Gastroesophageal sphincter (tissue), 4 donors: ENCODE measurements at regions not wholly inside any gene's neighbourhood (a gene's known extent, or its start where the extent isn't known, plus 50 kb on each side); places are given as distances from the start of the nearest gene placed in this dataset.

Experiments used
- ATAC-seq: fragments of 150-250 bp; one replicate; pipeline ENCODE4 v1.9.1; 2016; ENCODE audit warnings: mild to moderate bottlenecking, moderate library complexity
- H3K27ac ChIP-seq, 4 donors: fragments of 200-600 bp; sonication (generic) in 3 of 4; 1 replicate in 3 of 4; 2 replicates in 1 of 4; pipeline ENCODE4 v1.5.1; 2016 to 2019
- H3K27me3 ChIP-seq: fragments of 200-600 bp; sonication (generic); one replicate; pipeline ENCODE4 v1.5.1; 2019
- H3K36me3 ChIP-seq, 2 donors: fragments of 200-600 bp; sonication (generic); one replicate each; pipeline ENCODE4 v1.5.1; 2019; ENCODE audit warnings: control low read depth in 1 of 2
- H3K4me1 ChIP-seq, 3 donors: fragments of 200-600 bp; sonication (generic); 1 replicate in 2 of 3; 2 replicates in 1 of 3; pipeline ENCODE4 v1.5.1; 2016 to 2019; ENCODE audit warnings: control low read depth in 2 of 3
- H3K4me3 ChIP-seq, 2 donors: fragments of 200-600 bp; sonication (generic); one replicate each; pipeline ENCODE4 v1.5.1; 2019; ENCODE audit warnings: mild to moderate bottlenecking in 1 of 2, moderate library complexity in 1 of 2
- H3K9me3 ChIP-seq, 3 donors: fragments of 200-600 bp; sonication (generic); one replicate each; pipeline ENCODE4 v1.5.1; 2017 to 2019; ENCODE audit warnings: control low read depth in 2 of 3
- CTCF ChIP-seq, 4 experiments: fragments of 200-600 bp in 2 of 4; fragments of 450-650 bp in 2 of 4; sonication (generic) in 1 of 4; IDR thresholded peaks; one replicate each; pipeline ENCODE4 v1.5.1; 2017 to 2019; ENCODE audit warnings: antibody characterized with exemption in 4 of 4, mild to moderate bottlenecking in 2 of 4, moderate library complexity in 2 of 4
- EP300 ChIP-seq: sonication (generic); formaldehyde crosslinking; IDR thresholded peaks from one replicate; pipeline ENCODE4 v1.6.1; 2017; ENCODE audit warnings: antibody characterized with exemption, mild to moderate bottlenecking
- POLR2A ChIP-seq, 2 donors: fragments of 450-650 bp; IDR thresholded peaks; one replicate each; pipeline ENCODE4 v1.6.1; 2017; ENCODE audit warnings: antibody characterized with exemption in 2 of 2, mild to moderate bottlenecking in 2 of 2, moderate library complexity in 1 of 2
- POLR2AphosphoS5 ChIP-seq: sonication (generic); formaldehyde crosslinking; IDR thresholded peaks from one replicate; pipeline ENCODE4 v1.6.1; 2017; ENCODE audit warnings: antibody characterized with exemption
- WGBS, 2 donors: methylation state at CpG; one replicate each; pipeline ENCODE4 v1.1.5; 2018; ENCODE audit warnings: low coverage in 1 of 2; 5-methylcytosine and 5-hydroxymethylcytosine counted together

GRCh38 chr11:25727944-25728343 lies 604.0 kb upstream of the ANO3 start:
- Histone ChIP-seq H3K4me1 (no peaks in the 10 kb centered on the region), H3K9me3 (no peaks in the 10 kb centered on the region), H3K4me3 (no peak overlapping the region), H3K27ac (no peak overlapping the region), H3K36me3 (no peaks in the 10 kb centered on the region), H3K27me3 (peaks cover 6% of the 10 kb centered on the region)
- ATAC-seq: no peak
- 71 to 84% methylated on average over 2 of the region's 2 CpGs for WGBS, 2 donors
- TF ChIP-seq CTCF (IDR thresholded peaks at IDR 0.05) (no peak), POLR2A (IDR thresholded peaks at IDR 0.05) (no peak), EP300 (no peak), POLR2AphosphoS5 (no peak)

GRCh38 chr11:25730230-25730629 lies 601.7 kb upstream of the ANO3 start:
- H3K4me1 ChIP-seq: no peaks in the 10 kb centered on the region
- ATAC-seq: no peak
- TF ChIP-seq POLR2A (IDR thresholded peaks at IDR 0.05): no peak
- TF ChIP-seq CTCF (IDR thresholded peaks at IDR 0.05): no peak
- no peak for TF ChIP-seq EP300
- TF ChIP-seq POLR2AphosphoS5: no peak

GRCh38 chr11:25733777-25734176 lies 598.2 kb upstream of the ANO3 start:
- ATAC-seq: no peak
- Histone ChIP-seq H3K4me3 (no peak overlapping the region), H3K27me3 (peaks cover 5% of the 10 kb centered on the region), H3K36me3 (no peaks in the 10 kb centered on the region), H3K4me1 (no peaks in the 10 kb centered on the region), H3K27ac (no peak overlapping the region), H3K9me3 (no peaks in the 10 kb centered on the region)
- TF ChIP-seq CTCF (IDR thresholded peaks at IDR 0.05) (no peak), EP300 (no peak)
- WGBS, 2 donors: 4 to 11% methylated on average over 2 of the region's 2 CpGs

More at GRCh38 chr11:25730230-25730629, 601.7 kb upstream of the ANO3 start:
- H3K36me3 ChIP-seq: no peaks in the 10 kb centered on the region
- H3K27me3 ChIP-seq: peaks cover 6% of the 10 kb centered on the region
- no peak overlapping the region for H3K4me3 ChIP-seq
- WGBS, 2 donors: 85 to 95% methylated on average over 1 to 2 of the region's 2 CpGs
- no peak overlapping the region for H3K27ac ChIP-seq
- H3K9me3 ChIP-seq: no peaks in the 10 kb centered on the region

- no peaks in the 10 kb centered on the region for H3K4me1 ChIP-seq
- H3K9me3 ChIP-seq: no peaks in the 10 kb centered on the region
- no peak overlapping the region for H3K4me3 ChIP-seq
- TF ChIP-seq CTCF (IDR thresholded peaks at IDR 0.05) (no peak), POLR2AphosphoS5 (no peak), EP300 (no peak), POLR2A (IDR thresholded peaks at IDR 0.05) (no peak)
- no peak for ATAC-seq
- H3K36me3 ChIP-seq: no peaks in the 10 kb centered on the region
- WGBS, 2 donors: 30 to 56% methylated on average over 1 to 2 of the region's 2 CpGs
- H3K27ac ChIP-seq: no peak overlapping the region
- H3K27me3 ChIP-seq: no peaks in the 10 kb centered on the region
Observed at GRCh38 chr11:25734591-25735211, 597.2 kb upstream of the ANO3 start.

GRCh38 chr11:25737071-25737675 lies 594.8 kb upstream of the ANO3 start:
- Histone ChIP-seq H3K36me3 (no peaks in the 10 kb centered on the region), H3K4me3 (no peak overlapping the region), H3K27me3 (no peaks in the 10 kb centered on the region), H3K4me1 (no peaks in the 10 kb centered on the region), H3K27ac (no peak overlapping the region), H3K9me3 (no peaks in the 10 kb centered on the region)
- 73 to 78% methylated on average over 3 of the region's 3 CpGs for WGBS, 2 donors
- ATAC-seq: no peak
- TF ChIP-seq CTCF (IDR thresholded peaks at IDR 0.05) (no peak), EP300 (no peak), POLR2AphosphoS5 (no peak), POLR2A (IDR thresholded peaks at IDR 0.05) (no peak)
